HepG2 (cell line): ENCODE measurements at regions not wholly inside any gene's neighbourhood (a gene's known extent, or its start where the extent isn't known, plus 50 kb on each side); places are given as distances from the start of the nearest gene placed in this dataset.

Experiments
- ATAC-seq: fragments of 200-7000 bp; cut with Tn5 transposase; 3 replicates; pipeline ENCODE4 v1.9.1; 2020; ENCODE audit warnings: mild to moderate bottlenecking, moderate library complexity
- BruUV-seq: library from RNA; stranded (reverse); fragments of 400-500 nt; replicated peaks from 2 replicates; lab custom pipeline; 2021; lab: Mats Ljungman, UMichigan
- CTCF ChIA-PET: fragments of 300-600 bp; formaldehyde crosslinking; extraction: SDS; loops from one replicate; lab custom pipeline; 2021; ENCODE audit warnings: low total read pairs, inconsistent platforms, low intra/inter-chr PET ratio; lab: Yijun Ruan, JAX
- POLR2A ChIA-PET: fragments of 350-600 bp; sonication (Branson Sonifier 250); formaldehyde crosslinking; loops from one replicate; lab custom pipeline; 2020; ENCODE audit warnings: antibody characterized with exemption, inconsistent platforms; lab: Yijun Ruan, JAX
- DNase-seq: peaks from one replicate; pipeline ENCODE4 v3.0.0-alpha.2; 2015; ENCODE audit warnings: low spot score
- FAIRE-seq: peaks from 3 replicates; lab custom pipeline; 2011; peaks lifted over from hg19 to GRCh38; lab: Jason Lieb, UNC
- H2AFZ ChIP-seq: one replicate; pipeline ENCODE4 v1.6.1; 2011; ENCODE audit warnings: low read length, inconsistent platforms
- H3K27ac ChIP-seq: fragments of 300-600 bp; 3 replicates; pipeline ENCODE4 v1.8.0; 2011; ENCODE audit warnings: mixed run types, mild to moderate bottlenecking, mixed read lengths, low read length, inconsistent platforms; ENCODE audit not compliant: insufficient read depth; ENCODE audit errors: extremely low read length
- H3K27me3 ChIP-seq, 2 experiments: fragments of 200-600 bp in 1 of 2; 2 replicates in 1 of 2; 3 replicates in 1 of 2; pipeline versions ENCODE4 v1.6.0 to v1.8.0; 2011; ENCODE audit warnings: low read length in 2 of 2, mild to moderate bottlenecking in 2 of 2, moderate library complexity in 2 of 2, inconsistent platforms in 1 of 2; ENCODE audit not compliant: insufficient read depth in 2 of 2, control insufficient read depth in 1 of 2
- H3K36me3 ChIP-seq, 2 experiments: fragments of 200-600 bp in 1 of 2; replicated peaks in 1 of 2; 2 replicates in 1 of 2; 3 replicates in 1 of 2; pipeline versions ENCODE4 v1.5.1 to v1.8.0; 2011; ENCODE audit warnings: low read length in 2 of 2, inconsistent platforms in 1 of 2; ENCODE audit not compliant: insufficient read depth in 2 of 2, control insufficient read depth in 1 of 2
- H3K4me1 ChIP-seq: 2 replicates; pipeline ENCODE4 v1.5.1; 2012; ENCODE audit warnings: low read length, inconsistent platforms; ENCODE audit not compliant: insufficient read depth
- H3K4me2 ChIP-seq: 2 replicates; pipeline ENCODE4 v1.6.0; 2011; ENCODE audit warnings: low read depth, low read length, inconsistent platforms
- H3K4me3 ChIP-seq, 3 experiments: fragments of 200-600 bp in 1 of 3; sonication (generic), shearing (Covaris generic) in 1 of 3; replicated peaks in 1 of 3; 2 replicates each; pipeline ENCODE4 v1.5.1; 2011 to 2016; ENCODE audit warnings: low read length in 3 of 3, inconsistent platforms in 2 of 3, low read depth in 2 of 3, mild to moderate bottlenecking in 2 of 3, control low read depth in 1 of 3, mixed read lengths in 1 of 3; ENCODE audit not compliant: insufficient read depth in 1 of 3
- H3K79me2 ChIP-seq: one replicate; pipeline ENCODE4 v1.6.1; 2011; ENCODE audit warnings: low read length, inconsistent platforms; ENCODE audit not compliant: insufficient read depth
- H3K9ac ChIP-seq: 2 replicates; pipeline ENCODE4 v1.6.0; 2011; ENCODE audit warnings: mild to moderate bottlenecking, low read depth, low read length, inconsistent platforms; ENCODE audit not compliant: insufficient read depth
- H3K9me3 ChIP-seq: 2 replicates; pipeline ENCODE4 v1.5.1; 2012; ENCODE audit warnings: mild to moderate bottlenecking, low read length
- H4K20me1 ChIP-seq: 2 replicates; pipeline ENCODE4 v1.6.0; 2011; ENCODE audit warnings: inconsistent platforms, mild to moderate bottlenecking, low read length, moderate library complexity; ENCODE audit not compliant: insufficient read depth
- ATM ChIP-seq: fragments of 450-650 bp; IDR thresholded peaks from 2 replicates; pipeline ENCODE4 v1.7.1; 2017; ENCODE audit warnings: mild to moderate bottlenecking, borderline replicate concordance
- JDP2 ChIP-seq: sonication (generic); formaldehyde crosslinking; IDR thresholded peaks from 2 replicates; pipeline ENCODE4 v1.8.1; 2022; ENCODE audit warnings: missing genetic modification reagents, borderline replicate concordance
- MTF2 ChIP-seq: sonication (generic); formaldehyde crosslinking; IDR thresholded peaks from 2 replicates; pipeline ENCODE4 v1.5.0; 2020; ENCODE audit warnings: missing genetic modification reagents, borderline replicate concordance
- NFRKB ChIP-seq: fragments of 450-650 bp; IDR thresholded peaks from 2 replicates; pipeline ENCODE4 v1.6.1; 2017
- PLSCR1 ChIP-seq: sonication (generic); formaldehyde crosslinking; IDR thresholded peaks from 2 replicates; pipeline ENCODE4 v1.5.0; 2020; ENCODE audit warnings: missing genetic modification reagents, mild to moderate bottlenecking, borderline replicate concordance
- THAP7 ChIP-seq: sonication (generic); formaldehyde crosslinking; IDR thresholded peaks from 2 replicates; pipeline ENCODE4 v1.8.1; 2023; ENCODE audit warnings: mild to moderate bottlenecking, missing genetic modification reagents
- ZMYM3 ChIP-seq: sonication (generic); formaldehyde crosslinking; IDR thresholded peaks from 2 replicates; pipeline ENCODE4 v1.5.1; 2020; ENCODE audit warnings: mild to moderate bottlenecking, missing genetic modification reagents
- ZNF549 ChIP-seq: sonication (generic); formaldehyde crosslinking; IDR thresholded peaks from 2 replicates; pipeline ENCODE4 v1.5.0; 2020; ENCODE audit warnings: missing genetic modification reagents
- ZNF652 ChIP-seq: IDR thresholded peaks from 2 replicates; pipeline ENCODE4 v1.6.1; 2016; ENCODE audit warnings: low read depth, borderline replicate concordance
- ZNF816 ChIP-seq: sonication (generic); formaldehyde crosslinking; IDR thresholded peaks from 2 replicates; pipeline ENCODE4 v1.8.0; 2022; ENCODE audit warnings: missing genetic modification reagents, mild to moderate bottlenecking, borderline replicate concordance
- WGBS: methylation state at CpG from one replicate; pipeline ENCODE4 v1.1.6; 2017; ENCODE audit warnings: low lambda C conversion rate; 5-methylcytosine and 5-hydroxymethylcytosine counted together
- in situ Hi-C: cut with HindIII; loops from 2 replicates; pipeline ENCODE4 v1.10.0; 2017; ENCODE audit warnings: low pct_unique_long_range_greater_than_20kb; ENCODE audit not compliant: extremely low pct_ligation_motif_present
- intact Hi-C: fragments of 100-400 bp; cut with micrococcal nuclease; formaldehyde crosslinking; loops from one replicate; pipeline ENCODE4 v1.10.0; 2022; ENCODE audit not compliant: unreplicated experiment

- TF ChIP-seq ZNF652 (CRISPR knock-in tag) (no peak), THAP7 (CRISPR knock-in tag) (no peak), ZNF549 (CRISPR knock-in tag) (no peak), JDP2 (CRISPR knock-in tag) (no peak), PLSCR1 (no peak), ATM (no peak)
- TF ChIP-seq, all 625 proteins: peak for 0
These were observed 272.5 kb upstream of the TRAM1L1 start (continued) for GRCh38 chr4:117357866-117358265.

GRCh38 chr4:117370944-117371668 is 285.7 kb upstream of the TRAM1L1 start:
- no peaks in the 10 kb centered on the region for H3K4me1 ChIP-seq
- no peak overlapping the region for H3K4me3 ChIP-seq
- no peak overlapping the region for H3K9ac ChIP-seq
- CTCF ChIA-PET, result no interaction called here
- in situ Hi-C loops (no loop called here), intact Hi-C loops (no loop called here)
- 4% methylated on average over 4 of the region's 4 CpGs for WGBS
- H3K79me2 ChIP-seq, result no peaks in the 10 kb centered on the region
- no peak overlapping the region for H3K27ac ChIP-seq
- no peaks in the 10 kb centered on the region for H4K20me1 ChIP-seq
- no TSS peak for BruUV-seq
- TF ChIP-seq MTF2 (CRISPR knock-in tag) (no peak), ZNF816 (CRISPR knock-in tag) (no peak), NFRKB (no peak), ZMYM3 (no peak)
- no peaks in the 10 kb centered on the region for H3K27me3 ChIP-seq
- POLR2A ChIA-PET, result no interaction called here
- no peaks in the 10 kb centered on the region for H3K9me3 ChIP-seq
- no peaks in the 10 kb centered on the region for H3K36me3 ChIP-seq
- no peak overlapping the region for H2AFZ ChIP-seq
- H3K4me2 ChIP-seq, result no peak overlapping the region
- ATAC-seq (no peak), DNase-seq (no peak), FAIRE-seq (no peak)
